WTC11 (cell line): ENCODE measurements at regions not wholly inside any gene's neighbourhood (a gene's known extent, or its start where the extent isn't known, plus 50 kb on each side); places are given as distances from the start of the nearest gene placed in this dataset.
A peak's percentile ranks its signal among the peaks of the same experiment; 100 is the strongest.

ENCODE experiments used
- ATAC-seq: fragments of 200-7000 bp; cut with Tn5 transposase; 2 replicates; pipeline ENCODE4 v1.10.0; 2021; ENCODE audit warnings: mild to moderate bottlenecking, moderate library complexity
- CTCF ChIA-PET: fragments of 300-600 bp; sonication (Branson Sonifier 250); formaldehyde crosslinking; loops from one replicate; lab custom pipeline; 2021; ENCODE audit warnings: antibody characterized with exemption; lab: Charles Lee
- POLR2A ChIA-PET: fragments of 350-600 bp; sonication (Branson Sonifier 250); formaldehyde crosslinking; loops from one replicate; lab custom pipeline; 2021; ENCODE audit warnings: antibody characterized with exemption; lab: Charles Lee
- DNase-seq: peaks from one replicate; pipeline ENCODE4 v3.0.0; 2021; ENCODE audit warnings: low spot score
- H3K27ac Mint-ChIP-seq: 2 replicates; pipeline ENCODE4 v1.8.0; 2021; ENCODE audit warnings: mixed read lengths
- H3K27me3 Mint-ChIP-seq: 2 replicates; pipeline ENCODE4 v1.8.0; 2021; ENCODE audit warnings: low read depth, mild to moderate bottlenecking, moderate library complexity, mixed read lengths
- H3K36me3 Mint-ChIP-seq: 2 replicates; pipeline ENCODE4 v1.8.0; 2021; ENCODE audit warnings: mixed read lengths
- H3K4me1 Mint-ChIP-seq: 2 replicates; pipeline ENCODE4 v1.8.0; 2022; ENCODE audit warnings: mixed read lengths
- H3K4me3 Mint-ChIP-seq: 2 replicates; pipeline ENCODE4 v1.8.0; 2021; ENCODE audit warnings: mild to moderate bottlenecking, moderate library complexity, mixed read lengths
- H3K9me3 Mint-ChIP-seq: 2 replicates; pipeline ENCODE4 v1.8.0; 2021; ENCODE audit warnings: mixed read lengths
- AFF4 ChIP-seq: sonication (generic); formaldehyde crosslinking; IDR thresholded peaks from 2 replicates; pipeline ENCODE4 v1.8.1; 2023; ENCODE audit warnings: mild to moderate bottlenecking, missing genetic modification reagents, borderline replicate concordance
- AR ChIP-seq: fragments of 250-450 bp; sonication (Bioruptor Pico); IDR thresholded peaks from 2 replicates; pipeline ENCODE4 v1.9.0; 2021; ENCODE audit warnings: mild to moderate bottlenecking
- CBFB ChIP-seq: sonication (generic); formaldehyde crosslinking; IDR thresholded peaks from 2 replicates; pipeline ENCODE4 v1.8.1; 2022; ENCODE audit warnings: mild to moderate bottlenecking, low read depth, missing genetic modification reagents
- CDX4 ChIP-seq: fragments of 250-450 bp; sonication (Bioruptor Pico); IDR thresholded peaks from 2 replicates; pipeline ENCODE4 v1.9.0; 2021; ENCODE audit warnings: moderate library complexity, mild to moderate bottlenecking, inconsistent platforms, borderline replicate concordance
- ELF4 ChIP-seq: sonication (generic); formaldehyde crosslinking; IDR thresholded peaks from 2 replicates; pipeline ENCODE4 v1.8.1; 2022; ENCODE audit warnings: low read depth, mild to moderate bottlenecking, moderate library complexity, missing genetic modification reagents
- FOXJ3 ChIP-seq: sonication (generic); formaldehyde crosslinking; IDR thresholded peaks from 2 replicates; pipeline ENCODE4 v1.9.0; 2021; ENCODE audit warnings: missing genetic modification reagents, mild to moderate bottlenecking, borderline replicate concordance
- GRHL2 ChIP-seq: fragments of 250-450 bp; sonication (Bioruptor Pico); IDR thresholded peaks from 2 replicates; pipeline ENCODE4 v1.8.0; 2022; ENCODE audit warnings: mild to moderate bottlenecking, moderate library complexity; ENCODE audit not compliant: insufficient replicate concordance, severe bottlenecking
- IRF1 ChIP-seq: sonication (generic); formaldehyde crosslinking; IDR thresholded peaks from 2 replicates; pipeline ENCODE4 v1.8.0; 2023; ENCODE audit warnings: missing genetic modification reagents
- KAT7 ChIP-seq: sonication (generic); formaldehyde crosslinking; IDR thresholded peaks from 2 replicates; pipeline ENCODE4 v1.8.1; 2023; ENCODE audit warnings: missing genetic modification reagents, mild to moderate bottlenecking, borderline replicate concordance
- NFE2L1 ChIP-seq: sonication (generic); formaldehyde crosslinking; IDR thresholded peaks from 2 replicates; pipeline ENCODE4 v1.8.1; 2023; ENCODE audit warnings: missing genetic modification reagents
- RORB ChIP-seq: fragments of 250-450 bp; sonication (Bioruptor Pico); IDR thresholded peaks from 2 replicates; pipeline ENCODE4 v1.9.0; 2021; ENCODE audit warnings: mild to moderate bottlenecking
- SP1 ChIP-seq: sonication (generic); formaldehyde crosslinking; conservative IDR thresholded peaks from 2 replicates; pipeline ENCODE4 v1.8.1; 2022; ENCODE audit warnings: missing genetic modification reagents
- TCF7 ChIP-seq: sonication (generic); formaldehyde crosslinking; IDR thresholded peaks from 2 replicates; pipeline ENCODE4 v1.8.0; 2022; ENCODE audit warnings: mild to moderate bottlenecking, low read depth, missing genetic modification reagents, moderate library complexity
- USF1 ChIP-seq: sonication (generic); formaldehyde crosslinking; IDR thresholded peaks from 2 replicates; pipeline ENCODE4 v1.8.0; 2022; ENCODE audit warnings: mild to moderate bottlenecking, missing genetic modification reagents
- ZMAT4 ChIP-seq: fragments of 250-450 bp; sonication (Bioruptor Pico); IDR thresholded peaks from 2 replicates; pipeline ENCODE4 v1.9.0; 2021; ENCODE audit warnings: mild to moderate bottlenecking
- ZNF138 ChIP-seq: sonication (generic); formaldehyde crosslinking; conservative IDR thresholded peaks from 2 replicates; pipeline ENCODE4 v1.8.1; 2022; ENCODE audit warnings: mild to moderate bottlenecking, moderate library complexity, missing genetic modification reagents
- ZNF317 ChIP-seq: sonication (generic); formaldehyde crosslinking; IDR thresholded peaks from 2 replicates; pipeline ENCODE4 v1.8.1; 2023; ENCODE audit warnings: low read depth, mild to moderate bottlenecking, moderate library complexity, missing genetic modification reagents, borderline replicate concordance
- ZNF423 ChIP-seq: fragments of 250-450 bp; sonication (Bioruptor Pico); IDR thresholded peaks from 2 replicates; pipeline ENCODE4 v2.1.2; 2022; ENCODE audit warnings: mild to moderate bottlenecking, moderate library complexity
- ZNF671 ChIP-seq: fragments of 250-450 bp; sonication (Bioruptor Pico); IDR thresholded peaks from 2 replicates; pipeline ENCODE4 v1.8.0; 2021; ENCODE audit warnings: mild to moderate bottlenecking

- ChIA-PET POLR2A (no interaction called here), CTCF (no interaction called here)
- TF ChIP-seq CBFB: no peak
- TF ChIP-seq GRHL2 (CRISPR knock-in tag): no peak
- no peak for TF ChIP-seq ZNF317
- TF ChIP-seq SP1: no peak
- no peak for TF ChIP-seq KAT7 (CRISPR knock-in tag)
- no peak for TF ChIP-seq AFF4 (CRISPR knock-in tag)
- no peak for TF ChIP-seq NFE2L1
- Mint-ChIP-seq H3K27ac (no peak overlapping the region), H3K36me3 (peaks cover 2% of the 10 kb centered on the region; the same call in 1 of the 2 replicates), H3K27me3 (no peaks in the 10 kb centered on the region; the same call in 1 of the 2 replicates), H3K9me3 (peaks cover 12% of the 10 kb centered on the region), H3K4me1 (no peaks in the 10 kb centered on the region), H3K4me3 (no peak overlapping the region)
- no peak for ATAC-seq
- DNase-seq: no peak
Observed at GRCh38 chr5:27494887-27495286, 456.5 kb upstream of the CDH9 start.

GRCh38 chr5:27491746-27492439 is 453.5 kb upstream of the CDH9 start:
- no peak overlapping the region for H3K27ac Mint-ChIP-seq
- no peak overlapping the region for H3K4me3 Mint-ChIP-seq
- ATAC-seq: no peak
- CTCF ChIA-PET: interaction anchor here (0.7 kb wide), 1 partner anchor 177 kb away, joined by 4 read pairs; no protein-coding TSS in a partner anchor
- no peak for DNase-seq
- TF ChIP-seq ZNF671: no peak
- TF ChIP-seq ELF4 (CRISPR knock-in tag): no peak
- TF ChIP-seq ZNF423: no peak
- no peak for TF ChIP-seq AFF4 (CRISPR knock-in tag)
- 0 out of 2 replicates have a peak, but pooled peaks have one; percentile 53 for TF ChIP-seq AR
- TF ChIP-seq ZMAT4 (CRISPR knock-in tag): peak; percentile 88
- TF ChIP-seq TCF7 (CRISPR knock-in tag): no peak
- TF ChIP-seq IRF1 (CRISPR knock-in tag): no peak
- TF ChIP-seq RORB (CRISPR knock-in tag): no peak
- TF ChIP-seq USF1 (CRISPR knock-in tag): no peak
- no peak for TF ChIP-seq ZNF138 (CRISPR knock-in tag)
- TF ChIP-seq FOXJ3: no peak
- no peak for TF ChIP-seq CDX4 (CRISPR knock-in tag)
- H3K9me3 Mint-ChIP-seq: peaks cover 12% of the 10 kb centered on the region
- H3K4me1 Mint-ChIP-seq: no peaks in the 10 kb centered on the region
- no peaks in the 10 kb centered on the region; the same call in 1 of the 2 replicates for H3K27me3 Mint-ChIP-seq
- peaks cover 3% of the 10 kb centered on the region for H3K36me3 Mint-ChIP-seq
- POLR2A ChIA-PET: no interaction called here
